HCT116 (cell line): ENCODE measurements at regions not wholly inside any gene's neighbourhood (a gene's known extent, or its start where the extent isn't known, plus 50 kb on each side); places are given as distances from the start of the nearest gene placed in this dataset.

ENCODE experiments used
- ATAC-seq: fragments of 200-7000 bp; cut with Tn5 transposase; 2 replicates; pipeline ENCODE4 v1.9.1; 2020; ENCODE audit warnings: mild to moderate bottlenecking, moderate library complexity
- BruUV-seq: library from RNA; stranded (reverse); fragments of 400-500 nt; replicated peaks from 2 replicates; lab custom pipeline; 2021; lab: Mats Ljungman, UMichigan
- CTCF ChIA-PET: fragments of 300-600 bp; sonication (Branson Sonifier 250); formaldehyde crosslinking; loops from one replicate; lab custom pipeline; 2021; ENCODE audit warnings: antibody characterized with exemption; lab: Charles Lee
- POLR2A ChIA-PET: fragments of 300-600, 350-600 bp; sonication (Branson Sonifier 250); formaldehyde crosslinking; loops from one replicate; lab custom pipeline; 2021; ENCODE audit warnings: antibody characterized with exemption; lab: Charles Lee
- RAD21 ChIA-PET, 2 experiments: fragments of 300-600 bp; sonication (Branson Sonifier 250); formaldehyde crosslinking; loops; one replicate each; lab custom pipeline; 2023; ENCODE audit warnings: low total read pairs in 2 of 2; ENCODE audit not compliant: uncharacterized antibody in 2 of 2, unreplicated experiment in 2 of 2, low non-redundant PET in 1 of 2; lab: Charles Lee
- DNase-seq: peaks from one replicate; pipeline ENCODE4 v3.0.0-alpha.2; 2010; ENCODE audit warnings: low read depth, low spot score
- H2AFZ ChIP-seq: fragments of 200-600 bp; shearing (Covaris generic), sonication (generic); 2 replicates; pipeline ENCODE4 v1.6.1; 2017; ENCODE audit warnings: low read depth, mixed run types, mixed read lengths, antibody characterized with exemption, low read length; ENCODE audit not compliant: poor library complexity, severe bottlenecking
- H3K27ac ChIP-seq: 2 replicates; pipeline ENCODE4 v1.5.1; 2012; ENCODE audit warnings: low read depth, low read length
- H3K27me3 ChIP-seq: fragments of 200-600 bp; sonication (generic); 2 replicates; pipeline ENCODE4 v1.6.1; 2016; ENCODE audit warnings: mixed run types, low read length, mixed read lengths; ENCODE audit not compliant: insufficient read depth
- H3K36me3 ChIP-seq, 2 experiments: fragments of 200-500 bp in 1 of 2; fragments of 200-600 bp in 1 of 2; sonication (Bioruptor generic) in 1 of 2; sonication (generic) in 1 of 2; 2 replicates each; pipeline versions ENCODE4 v1.5.1 to v1.6.1; 2014 to 2016; ENCODE audit warnings: low read length in 2 of 2, inconsistent platforms in 1 of 2, mixed read lengths in 1 of 2, mixed run types in 1 of 2; ENCODE audit not compliant: insufficient read depth in 2 of 2, control insufficient read depth in 1 of 2
- H3K4me1 ChIP-seq, 2 experiments: fragments of 200-600 bp in 1 of 2; sonication (generic) in 1 of 2; 2 replicates each; pipeline versions ENCODE4 v1.5.1 to v1.6.1; 2012 to 2017; ENCODE audit warnings: low read length in 2 of 2, inconsistent platforms in 1 of 2, mild to moderate bottlenecking in 1 of 2, mixed read lengths in 1 of 2, mixed run types in 1 of 2, moderate library complexity in 1 of 2; ENCODE audit not compliant: insufficient read depth in 2 of 2, control insufficient read depth in 1 of 2
- H3K4me2 ChIP-seq: fragments of 200-600 bp; sonication (generic); 2 replicates; pipeline ENCODE4 v1.6.1; 2017; ENCODE audit warnings: mixed run types, low read length, mixed read lengths
- H3K4me3 ChIP-seq, 2 experiments: fragments of 200-600 bp in 1 of 2; sonication (generic) in 1 of 2; replicated peaks in 1 of 2; 2 replicates each; pipeline ENCODE4 v1.5.1; 2011 to 2016; ENCODE audit warnings: low read length in 2 of 2, control low read depth in 1 of 2, low read depth in 1 of 2, mild to moderate bottlenecking in 1 of 2, mixed read lengths in 1 of 2, mixed run types in 1 of 2
- H3K79me2 ChIP-seq: fragments of 200-600 bp; sonication (generic); 2 replicates; pipeline ENCODE4 v1.6.1; 2017; ENCODE audit warnings: mild to moderate bottlenecking, mixed run types, low read length, moderate library complexity, mixed read lengths; ENCODE audit not compliant: insufficient read depth
- H3K9ac ChIP-seq: fragments of 200-600 bp; sonication (generic); 2 replicates; pipeline ENCODE4 v1.6.1; 2016; ENCODE audit warnings: low read length, mixed read lengths
- H3K9me2 ChIP-seq: fragments of 200-600 bp; sonication (generic), shearing (Covaris generic); 2 replicates; pipeline ENCODE4 v1.6.1; 2017; ENCODE audit warnings: mixed run types, mild to moderate bottlenecking, moderate library complexity; ENCODE audit not compliant: insufficient read depth
- H3K9me3 ChIP-seq, 2 experiments: fragments of 200-500 bp in 1 of 2; fragments of 200-600 bp in 1 of 2; sonication (Bioruptor generic) in 1 of 2; sonication (generic) in 1 of 2; 2 replicates each; pipeline ENCODE4 v1.6.1; 2014 to 2017; ENCODE audit warnings: low read length in 2 of 2, mixed read lengths in 2 of 2, inconsistent platforms in 1 of 2, low read depth in 1 of 2, mild to moderate bottlenecking in 1 of 2, mixed run types in 1 of 2, moderate library complexity in 1 of 2; ENCODE audit not compliant: control insufficient read depth in 1 of 2, insufficient read depth in 1 of 2
- H4K20me1 ChIP-seq: fragments of 200-600 bp; sonication (generic), shearing (Covaris generic); 2 replicates; pipeline ENCODE4 v1.6.1; 2017; ENCODE audit warnings: mixed run types, mild to moderate bottlenecking, moderate library complexity; ENCODE audit not compliant: insufficient read depth
- CEBPB ChIP-seq: IDR thresholded peaks from 2 replicates; pipeline ENCODE4 v1.6.1; 2012; ENCODE audit warnings: low read depth
- FOSL1 ChIP-seq: IDR thresholded peaks from 2 replicates; pipeline ENCODE4 v1.6.1; 2012; ENCODE audit warnings: low read depth
- POLR2A ChIP-seq: IDR thresholded peaks from 2 replicates; pipeline ENCODE4 v1.7.0; 2011; ENCODE audit warnings: borderline replicate concordance; ENCODE audit not compliant: insufficient read depth, insufficient read length; ENCODE audit errors: extremely low read depth
- intact Hi-C: fragments of 100-400 bp; cut with micrococcal nuclease; formaldehyde crosslinking; loops from 2 replicates; pipeline ENCODE4 v1.10.0; 2022
- TF ChIP-seq, protein P1 (sequence below): IDR thresholded peaks from 2 replicates; pipeline ENCODE4 v1.6.1; 2012

DNA sequence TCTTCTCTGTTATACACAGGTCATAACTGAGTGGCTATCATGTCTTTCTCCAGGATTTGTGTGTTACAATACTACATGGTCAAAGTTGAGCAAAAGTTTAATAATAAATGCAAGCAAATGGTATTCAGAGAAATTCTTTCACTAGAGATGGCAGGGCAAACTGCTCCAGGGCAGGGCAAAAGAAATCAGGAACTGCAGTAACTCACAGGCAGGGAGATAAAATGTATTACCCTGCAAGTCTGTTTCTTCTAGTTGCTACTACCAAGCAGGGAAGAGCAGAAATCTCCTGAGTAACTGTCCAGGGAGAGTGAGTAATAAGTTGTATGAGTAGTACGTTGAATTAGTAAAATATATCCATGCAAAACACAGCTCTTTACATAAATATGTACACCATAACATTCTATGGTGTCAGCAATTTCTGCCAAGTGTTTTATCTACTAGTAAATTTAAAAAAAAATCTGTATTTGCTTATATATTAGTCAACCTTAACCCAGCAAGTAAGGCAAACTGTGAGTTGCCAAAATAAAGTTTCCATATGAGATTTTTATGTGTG, 404.1 kb downstream of the ZEB2 start:
- H3K27me3 ChIP-seq = no peaks in the 10 kb centered on the region
- BruUV-seq = no TSS peak
- H3K4me1 ChIP-seq = no peaks in the 10 kb centered on the region
- POLR2A ChIA-PET = no interaction called here
- no peak overlapping the region for H3K9ac ChIP-seq
- no peak overlapping the region for H3K4me2 ChIP-seq
- intact Hi-C loops = no loop called here
- no peak for TF ChIP-seq POLR2A
- TF ChIP-seq FOSL1 = no peak
- TF ChIP-seq CEBPB = no peak
- TF ChIP-seq, all 23 proteins: peak for 0
- CTCF ChIA-PET = no interaction called here
- RAD21 ChIA-PET = no interaction called here
- no peaks in the 10 kb centered on the region for H3K9me2 ChIP-seq
- no peak overlapping the region for H2AFZ ChIP-seq
- ATAC-seq = no peak
- no peaks in the 10 kb centered on the region for H3K9me3 ChIP-seq
- H4K20me1 ChIP-seq = no peaks in the 10 kb centered on the region
- no peak overlapping the region for H3K27ac ChIP-seq
- no peaks in the 10 kb centered on the region for H3K36me3 ChIP-seq
- DNase-seq = no peak
- no peaks in the 10 kb centered on the region for H3K79me2 ChIP-seq
- no peak overlapping the region for H3K4me3 ChIP-seq

- Histone ChIP-seq H3K4me2 (no peak overlapping the region), H2AFZ (no peak overlapping the region), H3K4me1 (no peaks in the 10 kb centered on the region), H3K79me2 (no peaks in the 10 kb centered on the region), H3K9me3 (no peaks in the 10 kb centered on the region), H3K4me3 (no peak overlapping the region), H3K9ac (no peak overlapping the region), H3K27ac (no peak overlapping the region), H4K20me1 (no peaks in the 10 kb centered on the region), H3K27me3 (no peaks in the 10 kb centered on the region), H3K36me3 (no peaks in the 10 kb centered on the region), H3K9me2 (no peaks in the 10 kb centered on the region)
- RAD21 ChIA-PET = no interaction called here
- POLR2A ChIA-PET = no interaction called here
- no peak for TF ChIP-seq CEBPB
- TF ChIP-seq, protein P1, sequence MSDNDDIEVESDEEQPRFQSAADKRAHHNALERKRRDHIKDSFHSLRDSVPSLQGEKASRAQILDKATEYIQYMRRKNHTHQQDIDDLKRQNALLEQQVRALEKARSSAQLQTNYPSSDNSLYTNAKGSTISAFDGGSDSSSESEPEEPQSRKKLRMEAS = no peak
- intact Hi-C loops = no loop called here
- DNase-seq (no peak), ATAC-seq (no peak)
- CTCF ChIA-PET = no interaction called here
- BruUV-seq = no TSS peak
Observed at GRCh38 chr2:144114760-144115159, 405.2 kb downstream of the ZEB2 start.
